ENCODE measurements at regions not wholly inside any gene's neighbourhood (a gene's known extent, or its start where the extent isn't known, plus 50 kb on each side); places are given as distances from the start of the nearest gene placed in this dataset.

- Histone ChIP-seq H3K4me3 (ENCODE audit: extremely low read depth in 1 of 4, insufficient read depth in 2 of 4, low read depth in 3 of 4, low read length in 4 of 4) (no peak overlapping the region), H3K27me3 (replicated peaks in 1 of 4; ENCODE audit: control insufficient read depth in 3 of 4, extremely low read depth in 1 of 4, insufficient read depth in 3 of 4, low read length in 3 of 4) (no peaks in the 10 kb centered on the region), H3K23me2 (ENCODE audit: low read depth, low read length) (no peaks in the 10 kb centered on the region), H2AK5ac (ENCODE audit: low read depth, low read length) (no peak overlapping the region), H2BK15ac (ENCODE audit: low read length) (no peak overlapping the region), H3K9me3 (ENCODE audit: insufficient read depth in 2 of 2, low read depth in 1 of 2, low read length in 1 of 2) (no peaks in the 10 kb centered on the region), H3K4me2 (ENCODE audit: insufficient read depth in 1 of 2, low read depth in 2 of 2, low read length in 2 of 2) (no peak overlapping the region), H4K5ac (ENCODE audit: insufficient read length, low read depth, low read length) (no peak overlapping the region), H2BK120ac (replicated peaks; ENCODE audit: low read depth, low read length) (no peak overlapping the region), H3K56ac (replicated peaks; ENCODE audit: insufficient read length, low read depth, low read length) (no peak overlapping the region), H3K9ac (replicated peaks in 1 of 4; ENCODE audit: extremely low read depth in 1 of 4, low read depth in 3 of 4, low read length in 3 of 4) (no peak overlapping the region), H3K36me3 (ENCODE audit: control insufficient read depth in 2 of 4, insufficient read depth in 4 of 4, low read length in 3 of 4) (no peaks in the 10 kb centered on the region), H3K4ac (replicated peaks; ENCODE audit: insufficient read length, low read depth, low read length) (no peak overlapping the region), H3K18ac (ENCODE audit: extremely low read depth, low read length) (no peak overlapping the region), H3K23ac (ENCODE audit: insufficient read length) (no peak overlapping the region), H4K20me1 (replicated peaks in 1 of 2; ENCODE audit: control insufficient read depth in 1 of 2, insufficient read depth in 2 of 2, low read length in 2 of 2) (no peaks in the 10 kb centered on the region), H2BK5ac (ENCODE audit: low read depth, low read length) (no peak overlapping the region), H4K8ac (ENCODE audit: extremely low read depth, insufficient read depth, low read length) (no peak overlapping the region), H3K4me1 (replicated peaks in 1 of 4; ENCODE audit: control insufficient read depth in 3 of 4, insufficient read depth in 4 of 4, low read length in 3 of 4) (peaks cover under 1 to 13% (median 6%) of the 10 kb centered on the region in 4 experiments; a peak in 4 of 7 replicates), H3K27ac (ENCODE audit: low read depth, low read length) (no peak overlapping the region), H3K14ac (ENCODE audit: insufficient read length) (no peak overlapping the region), H2AFZ (ENCODE audit: low read length) (no peak overlapping the region), H2BK12ac (ENCODE audit: low read depth, low read length) (no peak overlapping the region), H3K79me2 (ENCODE audit: control insufficient read depth in 1 of 2, insufficient read depth in 2 of 2, low read length in 2 of 2) (no peaks in the 10 kb centered on the region), H3K79me1 (ENCODE audit: low read depth, low read length) (no peaks in the 10 kb centered on the region), H4K91ac (replicated peaks; ENCODE audit: insufficient read length, low read length) (no peak overlapping the region), H2BK20ac (ENCODE audit: low read length) (no peak overlapping the region)
- CTCF ChIA-PET (ENCODE audit: partially characterized antibody) = no interaction called here
- 86% methylated on average over 6 of the region's 6 CpGs; no CpG with 5 or more reads in 1 of the 2 experiments for WGBS, 2 experiments (ENCODE audit: extremely low coverage in 1 of 2, insufficient coverage in 1 of 2, insufficient read length in 1 of 2, insufficient replicate concordance in 2 of 2, low coverage in 1 of 2, low lambda C conversion rate in 2 of 2, missing lambda C conversion rate in 1 of 2)
- FAIRE-seq = no peak
- no peak for DNase-seq (ENCODE audit: low read depth in 1 of 2, low spot score in 2 of 2)
- POLR2A ChIA-PET (ENCODE audit: partially characterized antibody) = no interaction called here
- TF ChIP-seq HDAC6 (IDR thresholded peaks at IDR 0.05; ENCODE audit: low read depth, low read length) (no peak), CEBPB (IDR thresholded peaks at IDR 0.05; ENCODE audit: low read depth, low read length) (no peak), GABPA (IDR thresholded peaks at IDR 0.05; ENCODE audit: borderline replicate concordance, insufficient read depth, low read length) (no peak), SAP30 (IDR thresholded peaks at IDR 0.05; ENCODE audit: insufficient read depth, insufficient replicate concordance, low read length) (no peak), CBX5 (IDR thresholded peaks at IDR 0.05; ENCODE audit: low read depth, low read length) (no peak), EP300 (IDR thresholded peaks at IDR 0.05; ENCODE audit: borderline replicate concordance in 1 of 2, low read depth in 2 of 2, low read length in 2 of 2) (no peak), HDAC2 (IDR thresholded peaks at IDR 0.05; ENCODE audit: borderline replicate concordance in 1 of 2, low read depth in 2 of 2, low read length in 2 of 2) (no peak), TAF7 (optimal IDR thresholded peaks at IDR 0.05; ENCODE audit: borderline replicate concordance, low read depth, low read length) (no peak), SIRT6 (IDR thresholded peaks at IDR 0.05; ENCODE audit: low read length) (no peak), GTF2F1 (IDR thresholded peaks at IDR 0.05; ENCODE audit: borderline replicate concordance, low read depth, low read length) (no peak), RXRA (IDR thresholded peaks at IDR 0.05; ENCODE audit: insufficient read depth, low read depth, low read length) (no peak), RAD21 (IDR thresholded peaks at IDR 0.05 in 1 of 2, conservative IDR thresholded peaks at IDR 0.05 in 1 of 2; ENCODE audit: low read depth in 2 of 2, low read length in 2 of 2) (no peak)
Measured at GRCh38 chr9:79357616-79358015, 214.1 kb upstream of the TLE4 start.
